ENCODE measurements at regions not wholly inside any gene's neighbourhood (a gene's known extent, or its start where the extent isn't known, plus 50 kb on each side); places are given as distances from the start of the nearest gene placed in this dataset.

GRCh38 chr20:56724241-56724757 is 95.2 kb downstream of the TFAP2C start:
- CTCF ChIA-PET: no interaction called here
- no peak overlapping the region for H3K27ac ChIP-seq (ENCODE audit: low read length)
- POLR2A ChIA-PET: no interaction called here

GRCh38 chr20:56730003-56730402 is 100.9 kb downstream of the TFAP2C start:
- Histone ChIP-seq H3K36me3 (ENCODE audit: control insufficient read depth, insufficient read depth, low read length) (no peaks in the 10 kb centered on the region), H3K9me3 (ENCODE audit: control insufficient read depth, insufficient read depth, low read depth, low read length) (no peaks in the 10 kb centered on the region), H3K27me3 (ENCODE audit: control insufficient read depth, insufficient read depth, low read length) (no peaks in the 10 kb centered on the region), H3K4me3 (ENCODE audit: low read depth in 2 of 2, low read length in 2 of 2) (no peak overlapping the region), H3K4me1 (ENCODE audit: control insufficient read depth, insufficient read depth, low read length) (no peaks in the 10 kb centered on the region), H3K27ac (ENCODE audit: low read length) (no peak overlapping the region)
- intact Hi-C loops (cut with micrococcal nuclease; ENCODE audit: unreplicated experiment) (no loop called here), in situ Hi-C loops (cut with HindIII; ENCODE audit: low pct_unique_long_range_greater_than_20kb, low sequenced_read_pairs) (no loop called here)
- CTCF ChIA-PET: no interaction called here
- POLR2A ChIA-PET: no interaction called here
- ATAC-seq (no peak), DNase-seq (ENCODE audit: low read depth, low spot score) (no peak)
- BruUV-seq (replicated peaks): no TSS peak
- TF ChIP-seq, protein P1, sequence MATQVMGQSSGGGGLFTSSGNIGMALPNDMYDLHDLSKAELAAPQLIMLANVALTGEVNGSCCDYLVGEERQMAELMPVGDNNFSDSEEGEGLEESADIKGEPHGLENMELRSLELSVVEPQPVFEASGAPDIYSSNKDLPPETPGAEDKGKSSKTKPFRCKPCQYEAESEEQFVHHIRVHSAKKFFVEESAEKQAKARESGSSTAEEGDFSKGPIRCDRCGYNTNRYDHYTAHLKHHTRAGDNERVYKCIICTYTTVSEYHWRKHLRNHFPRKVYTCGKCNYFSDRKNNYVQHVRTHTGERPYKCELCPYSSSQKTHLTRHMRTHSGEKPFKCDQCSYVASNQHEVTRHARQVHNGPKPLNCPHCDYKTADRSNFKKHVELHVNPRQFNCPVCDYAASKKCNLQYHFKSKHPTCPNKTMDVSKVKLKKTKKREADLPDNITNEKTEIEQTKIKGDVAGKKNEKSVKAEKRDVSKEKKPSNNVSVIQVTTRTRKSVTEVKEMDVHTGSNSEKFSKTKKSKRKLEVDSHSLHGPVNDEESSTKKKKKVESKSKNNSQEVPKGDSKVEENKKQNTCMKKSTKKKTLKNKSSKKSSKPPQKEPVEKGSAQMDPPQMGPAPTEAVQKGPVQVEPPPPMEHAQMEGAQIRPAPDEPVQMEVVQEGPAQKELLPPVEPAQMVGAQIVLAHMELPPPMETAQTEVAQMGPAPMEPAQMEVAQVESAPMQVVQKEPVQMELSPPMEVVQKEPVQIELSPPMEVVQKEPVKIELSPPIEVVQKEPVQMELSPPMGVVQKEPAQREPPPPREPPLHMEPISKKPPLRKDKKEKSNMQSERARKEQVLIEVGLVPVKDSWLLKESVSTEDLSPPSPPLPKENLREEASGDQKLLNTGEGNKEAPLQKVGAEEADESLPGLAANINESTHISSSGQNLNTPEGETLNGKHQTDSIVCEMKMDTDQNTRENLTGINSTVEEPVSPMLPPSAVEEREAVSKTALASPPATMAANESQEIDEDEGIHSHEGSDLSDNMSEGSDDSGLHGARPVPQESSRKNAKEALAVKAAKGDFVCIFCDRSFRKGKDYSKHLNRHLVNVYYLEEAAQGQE (IDR thresholded peaks at IDR 0.05; ENCODE audit: insufficient read depth in 1 of 2, low read depth in 2 of 2, low read length in 1 of 2): no peak

More at GRCh38 chr20:56724241-56724757, 95.2 kb downstream of the TFAP2C start:
- H3K4me3 ChIP-seq (ENCODE audit: low read depth in 2 of 2, low read length in 2 of 2): no peak overlapping the region
- BruUV-seq (replicated peaks): no TSS peak
- no peaks in the 10 kb centered on the region for H3K9me3 ChIP-seq (ENCODE audit: control insufficient read depth, insufficient read depth, low read depth, low read length)
- H3K4me1 ChIP-seq (ENCODE audit: control insufficient read depth, insufficient read depth, low read length): no peaks in the 10 kb centered on the region
- in situ Hi-C loops (cut with HindIII; ENCODE audit: low pct_unique_long_range_greater_than_20kb, low sequenced_read_pairs) (no loop called here), intact Hi-C loops (cut with micrococcal nuclease; ENCODE audit: unreplicated experiment) (no loop called here)
- ATAC-seq (no peak), DNase-seq (ENCODE audit: low read depth, low spot score) (no peak)
- TF ChIP-seq, protein P1 (IDR thresholded peaks at IDR 0.05; ENCODE audit: insufficient read depth in 1 of 2, low read depth in 2 of 2, low read length in 1 of 2): no peak
- no peak for TF ChIP-seq TCF7L2 (IDR thresholded peaks at IDR 0.05; ENCODE audit: low read depth, low read length)
- TF ChIP-seq POLR2AphosphoS5 (IDR thresholded peaks at IDR 0.05; ENCODE audit: low read depth, low read length): no peak
- TF ChIP-seq, protein P2, sequence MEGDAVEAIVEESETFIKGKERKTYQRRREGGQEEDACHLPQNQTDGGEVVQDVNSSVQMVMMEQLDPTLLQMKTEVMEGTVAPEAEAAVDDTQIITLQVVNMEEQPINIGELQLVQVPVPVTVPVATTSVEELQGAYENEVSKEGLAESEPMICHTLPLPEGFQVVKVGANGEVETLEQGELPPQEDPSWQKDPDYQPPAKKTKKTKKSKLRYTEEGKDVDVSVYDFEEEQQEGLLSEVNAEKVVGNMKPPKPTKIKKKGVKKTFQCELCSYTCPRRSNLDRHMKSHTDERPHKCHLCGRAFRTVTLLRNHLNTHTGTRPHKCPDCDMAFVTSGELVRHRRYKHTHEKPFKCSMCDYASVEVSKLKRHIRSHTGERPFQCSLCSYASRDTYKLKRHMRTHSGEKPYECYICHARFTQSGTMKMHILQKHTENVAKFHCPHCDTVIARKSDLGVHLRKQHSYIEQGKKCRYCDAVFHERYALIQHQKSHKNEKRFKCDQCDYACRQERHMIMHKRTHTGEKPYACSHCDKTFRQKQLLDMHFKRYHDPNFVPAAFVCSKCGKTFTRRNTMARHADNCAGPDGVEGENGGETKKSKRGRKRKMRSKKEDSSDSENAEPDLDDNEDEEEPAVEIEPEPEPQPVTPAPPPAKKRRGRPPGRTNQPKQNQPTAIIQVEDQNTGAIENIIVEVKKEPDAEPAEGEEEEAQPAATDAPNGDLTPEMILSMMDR (IDR thresholded peaks at IDR 0.05): no peak
- no peak for TF ChIP-seq SIN3A (IDR thresholded peaks at IDR 0.05; ENCODE audit: borderline replicate concordance, insufficient read depth, low read depth, low read length)
- H3K36me3 ChIP-seq (ENCODE audit: control insufficient read depth, insufficient read depth, low read length): no peaks in the 10 kb centered on the region
- H3K27me3 ChIP-seq (ENCODE audit: control insufficient read depth, insufficient read depth, low read length): no peaks in the 10 kb centered on the region
